ENCODE measurements at regions not wholly inside any gene's neighbourhood (a gene's known extent, or its start where the extent isn't known, plus 50 kb on each side); places are given as distances from the start of the nearest gene placed in this dataset.

- Histone ChIP-seq H3K9me3 (no peaks in the 10 kb centered on the region), H3K36me3 (no peaks in the 10 kb centered on the region), H3K27ac (no peak overlapping the region), H3K4me3 (no peak overlapping the region), H3K4me1 (no peaks in the 10 kb centered on the region), H3K27me3 (replicated peaks in 1 of 7) (no peaks in the 10 kb centered on the region)
- no peak for DNase-seq
- TF ChIP-seq CTCF (IDR thresholded peaks at IDR 0.05 in 8 of 11, conservative IDR thresholded peaks at IDR 0.05 in 3 of 11) (no peak), POLR2AphosphoS5 (IDR thresholded peaks at IDR 0.05) (no peak), POLR2A (IDR thresholded peaks at IDR 0.05) (no peak)
- intact Hi-C loops (cut with DNase I; ENCODE audit: low total_unique reads): no loop called here
- WGBS, 5 donors: 70 to 81% (median 78%) methylated on average over 2 of the region's 2 CpGs
Observed at GRCh38 chr5:93017849-93018248, 563.2 kb downstream of the NR2F1-AS1 start.

- no peak overlapping the region for H3K4me3 ChIP-seq
- intact Hi-C loops (cut with DNase I; ENCODE audit: low total_unique reads): no loop called here
- no peaks in the 10 kb centered on the region for H3K27me3 ChIP-seq (replicated peaks in 1 of 7)
- 86 to 94% (median 89%) methylated on average over 1 of the region's 1 CpG for WGBS, 5 donors
- no peak overlapping the region for H3K27ac ChIP-seq
- no peaks in the 10 kb centered on the region for H3K4me1 ChIP-seq
- TF ChIP-seq CTCF (IDR thresholded peaks at IDR 0.05 in 8 of 11, conservative IDR thresholded peaks at IDR 0.05 in 3 of 11) (no peak), POLR2A (IDR thresholded peaks at IDR 0.05) (no peak), POLR2AphosphoS5 (IDR thresholded peaks at IDR 0.05) (no peak)
- H3K9me3 ChIP-seq: no peaks in the 10 kb centered on the region
- no peaks in the 10 kb centered on the region for H3K36me3 ChIP-seq
- DNase-seq: no peak
Observed at GRCh38 chr5:93017376-93017775, 563.6 kb downstream of the NR2F1-AS1 start.

GRCh38 chr5:93010616-93011015 is 570.4 kb downstream of the NR2F1-AS1 start:
- Histone ChIP-seq H3K27ac (no peak overlapping the region), H3K4me3 (no peak overlapping the region), H3K4me1 (no peaks in the 10 kb centered on the region), H3K9me3 (peaks cover 0 to 6% (median 0%) of the 10 kb centered on the region in 8 donors), H3K27me3 (replicated peaks in 1 of 7) (no peaks in the 10 kb centered on the region), H3K36me3 (no peaks in the 10 kb centered on the region)
- intact Hi-C loops (cut with DNase I; ENCODE audit: low total_unique reads): no loop called here
- no peak for DNase-seq
- WGBS, 5 donors: 62 to 84% (median 83%) methylated on average over 1 of the region's 1 CpG
- no peak for TF ChIP-seq POLR2AphosphoS5 (IDR thresholded peaks at IDR 0.05)
- no peak for TF ChIP-seq CTCF (IDR thresholded peaks at IDR 0.05 in 8 of 11, conservative IDR thresholded peaks at IDR 0.05 in 3 of 11)
- TF ChIP-seq POLR2A (IDR thresholded peaks at IDR 0.05): no peak

GRCh38 chr5:93010037-93010436 is 571.0 kb downstream of the NR2F1-AS1 start:
- no peak overlapping the region for H3K27ac ChIP-seq
- H3K4me3 ChIP-seq: no peak overlapping the region
- no peak for TF ChIP-seq CTCF (IDR thresholded peaks at IDR 0.05 in 8 of 11, conservative IDR thresholded peaks at IDR 0.05 in 3 of 11)
- TF ChIP-seq POLR2A (IDR thresholded peaks at IDR 0.05): no peak
- no peak for TF ChIP-seq POLR2AphosphoS5 (IDR thresholded peaks at IDR 0.05)
- H3K27me3 ChIP-seq (replicated peaks in 1 of 7): no peaks in the 10 kb centered on the region
- H3K4me1 ChIP-seq: no peaks in the 10 kb centered on the region
- H3K36me3 ChIP-seq: no peaks in the 10 kb centered on the region
- no peak for DNase-seq
- intact Hi-C loops (cut with DNase I; ENCODE audit: low total_unique reads): no loop called here
- H3K9me3 ChIP-seq: peaks cover 0 to 6% (median 0%) of the 10 kb centered on the region in 8 donors
- WGBS, 5 donors: 89 to 96% (median 89%) methylated on average over 2 of the region's 2 CpGs

Data from spleen (tissue), 11 donors.